Uterus (tissue), 3 donors: ENCODE measurements at regions not wholly inside any gene's neighbourhood (a gene's known extent, or its start where the extent isn't known, plus 50 kb on each side); places are given as distances from the start of the nearest gene placed in this dataset.

Experiments used
- DNase-seq, 2 donors: peaks; one replicate each; pipeline ENCODE4 v3.0.0-alpha.2; 2019 to 2020
- H3K27ac ChIP-seq, 2 donors: fragments of 200-600 bp; sonication (generic); 1 replicate in 1 of 2; 2 replicates in 1 of 2; pipeline ENCODE4 v1.5.1; 2016 to 2018
- H3K27me3 ChIP-seq, 2 donors: fragments of 200-600 bp; sonication (generic); one replicate each; pipeline ENCODE4 v1.5.1; 2018 to 2019; ENCODE audit warnings: control low read depth in 1 of 2
- H3K36me3 ChIP-seq, 2 donors: fragments of 200-600 bp; sonication (generic); one replicate each; pipeline ENCODE4 v1.5.1; 2019; ENCODE audit warnings: control low read depth in 1 of 2
- H3K4me1 ChIP-seq, 2 donors: fragments of 200-600 bp; sonication (generic); one replicate each; pipeline ENCODE4 v1.5.1; 2018 to 2019; ENCODE audit warnings: control low read depth in 1 of 2
- H3K4me3 ChIP-seq, 2 donors: fragments of 200-600 bp; sonication (generic); 1 replicate in 1 of 2; 2 replicates in 1 of 2; pipeline ENCODE4 v1.5.1; 2018 to 2019; ENCODE audit warnings: mild to moderate bottlenecking in 1 of 2
- H3K9me3 ChIP-seq, 2 donors: fragments of 200-600 bp; sonication (generic); one replicate each; pipeline ENCODE4 v1.5.1; 2019; ENCODE audit warnings: control low read depth in 1 of 2
- CTCF ChIP-seq, 4 experiments: fragments of 200-600 bp in 2 of 4; fragments of 450-650 bp in 2 of 4; sonication (generic) in 2 of 4; IDR thresholded peaks; one replicate each; pipeline ENCODE4 v1.5.1; 2016 to 2019; ENCODE audit warnings: antibody characterized with exemption in 4 of 4, mild to moderate bottlenecking in 2 of 4, moderate library complexity in 1 of 4
- POLR2A ChIP-seq, 2 donors: fragments of 450-650 bp; IDR thresholded peaks; one replicate each; pipeline ENCODE4 v1.6.1; 2016; ENCODE audit warnings: antibody characterized with exemption in 2 of 2, mild to moderate bottlenecking in 1 of 2, moderate library complexity in 1 of 2
- intact Hi-C: fragments of 100-400 bp; cut with DNase I; formaldehyde crosslinking; loops from one replicate; pipeline ENCODE4 v1.15.1; 2023; ENCODE audit warnings: low total_unique reads
- donor health status: DM: yes; HTN: yes; CAD: no.

GRCh38 chr4:100130964-100131363 lies 59.3 kb downstream of the DDIT4L start:
- no peak overlapping the region for H3K4me3 ChIP-seq
- no peak overlapping the region for H3K27ac ChIP-seq
- intact Hi-C loops = no loop called here
- no peak for DNase-seq
- H3K36me3 ChIP-seq = no peaks in the 10 kb centered on the region
- H3K27me3 ChIP-seq = no peaks in the 10 kb centered on the region
- H3K9me3 ChIP-seq = no peaks in the 10 kb centered on the region
- H3K4me1 ChIP-seq = no peaks in the 10 kb centered on the region
- no peak for TF ChIP-seq CTCF (IDR thresholded peaks at IDR 0.05)
- no peak for TF ChIP-seq POLR2A (IDR thresholded peaks at IDR 0.05)

GRCh38 chr4:100130491-100130890 lies 59.8 kb downstream of the DDIT4L start:
- no peaks in the 10 kb centered on the region for H3K36me3 ChIP-seq
- TF ChIP-seq CTCF (IDR thresholded peaks at IDR 0.05) = no peak
- TF ChIP-seq POLR2A (IDR thresholded peaks at IDR 0.05) = no peak
- no peaks in the 10 kb centered on the region for H3K9me3 ChIP-seq
- H3K27me3 ChIP-seq = no peaks in the 10 kb centered on the region
- H3K4me1 ChIP-seq = no peaks in the 10 kb centered on the region
- H3K4me3 ChIP-seq = no peak overlapping the region
- intact Hi-C loops = no loop called here
- DNase-seq = no peak
- H3K27ac ChIP-seq = no peak overlapping the region

- TF ChIP-seq POLR2A (IDR thresholded peaks at IDR 0.05) (no peak), CTCF (IDR thresholded peaks at IDR 0.05) (no peak)
- no peak overlapping the region for H3K4me3 ChIP-seq
- no peaks in the 10 kb centered on the region for H3K36me3 ChIP-seq
- no peak for DNase-seq
- intact Hi-C loops = no loop called here
- no peaks in the 10 kb centered on the region for H3K4me1 ChIP-seq
- H3K27ac ChIP-seq = no peak overlapping the region
- peaks cover 0 to 2% of the 10 kb centered on the region in 2 donors for H3K9me3 ChIP-seq
- H3K27me3 ChIP-seq = no peaks in the 10 kb centered on the region
Observed at GRCh38 chr4:100129774-100130173, 60.5 kb downstream of the DDIT4L start.

- no peaks in the 10 kb centered on the region for H3K36me3 ChIP-seq
- no peak overlapping the region for H3K4me3 ChIP-seq
- intact Hi-C loops = no loop called here
- no peak overlapping the region for H3K27ac ChIP-seq
- no peaks in the 10 kb centered on the region for H3K27me3 ChIP-seq
- no peak for DNase-seq
- peaks cover 0 to 7% of the 10 kb centered on the region in 2 donors for H3K9me3 ChIP-seq
- no peaks in the 10 kb centered on the region for H3K4me1 ChIP-seq
- TF ChIP-seq POLR2A (IDR thresholded peaks at IDR 0.05) (no peak), CTCF (IDR thresholded peaks at IDR 0.05) (no peak)
Observed at GRCh38 chr4:100128338-100128737, 61.9 kb downstream of the DDIT4L start.

- no peak for TF ChIP-seq POLR2A (IDR thresholded peaks at IDR 0.05)
- no peak for TF ChIP-seq CTCF (IDR thresholded peaks at IDR 0.05)
Observed at GRCh38 chr4:100124715-100125114, 65.6 kb downstream of the DDIT4L start.

More at GRCh38 chr4:100124715-100125114, 65.6 kb downstream of the DDIT4L start:
- Histone ChIP-seq H3K27me3 (no peaks in the 10 kb centered on the region), H3K4me1 (no peaks in the 10 kb centered on the region), H3K4me3 (no peak overlapping the region), H3K36me3 (no peaks in the 10 kb centered on the region), H3K9me3 (peaks cover 0 to 7% of the 10 kb centered on the region in 2 donors), H3K27ac (no peak overlapping the region)
- no peak for DNase-seq
- intact Hi-C loops = no loop called here
